SK-N-SH (cell line): ENCODE measurements at regions not wholly inside any gene's neighbourhood (a gene's known extent, or its start where the extent isn't known, plus 50 kb on each side); places are given as distances from the start of the nearest gene placed in this dataset.

Experiments
- CTCF ChIA-PET: fragments of 300-600, 350-600 bp; formaldehyde crosslinking; extraction: SDS; loops from one replicate; lab custom pipeline; 2021; lab: Yijun Ruan, JAX
- POLR2A ChIA-PET: fragments of 350-600 bp; sonication (Branson Sonifier 250); formaldehyde crosslinking; extraction: SDS; loops from one replicate; lab custom pipeline; 2020; ENCODE audit warnings: antibody characterized with exemption, inconsistent platforms; lab: Yijun Ruan, JAX
- DNase-seq: peaks from one replicate; pipeline ENCODE4 v3.0.0; 2012
- H2AFZ ChIP-seq: fragments of 200-600 bp; sonication (generic); 2 replicates; pipeline ENCODE4 v1.8.1; 2016; ENCODE audit warnings: antibody characterized with exemption, mild to moderate bottlenecking, low read depth
- H3F3A ChIP-seq: fragments of 200-600 bp; sonication (generic); replicated peaks from 2 replicates; pipeline ENCODE3; 2016; ENCODE audit warnings: antibody characterized with exemption, mild to moderate bottlenecking; ENCODE audit not compliant: insufficient read depth
- H3K27ac ChIP-seq, 2 experiments: fragments of 200-500 bp in 1 of 2; fragments of 200-600 bp in 1 of 2; sonication (Bioruptor generic) in 1 of 2; sonication (generic), shearing (Covaris generic) in 1 of 2; 2 replicates each; pipeline versions ENCODE4 v1.5.1 to v1.6.1; 2014 to 2016; ENCODE audit warnings: low read depth in 2 of 2, inconsistent platforms in 1 of 2, low read length in 1 of 2, mild to moderate bottlenecking in 1 of 2, mixed read lengths in 1 of 2
- H3K27me3 ChIP-seq: fragments of 200-600 bp; sonication (generic), shearing (Covaris generic); 2 replicates; pipeline ENCODE4 v1.6.1; 2016; ENCODE audit warnings: mixed run types; ENCODE audit not compliant: insufficient read depth
- H3K36me3 ChIP-seq, 2 experiments: fragments of 200-500 bp in 1 of 2; fragments of 200-600 bp in 1 of 2; sonication (Bioruptor generic) in 1 of 2; sonication (generic) in 1 of 2; replicated peaks in 1 of 2; 2 replicates each; pipeline versions ENCODE3 to v1.5.1; 2014 to 2016; ENCODE audit warnings: low read length in 1 of 2, mild to moderate bottlenecking in 1 of 2; ENCODE audit not compliant: insufficient read depth in 2 of 2, control insufficient read depth in 1 of 2
- H3K4me1 ChIP-seq, 2 experiments: fragments of 200-500 bp in 1 of 2; fragments of 200-600 bp in 1 of 2; sonication (Bioruptor generic) in 1 of 2; sonication (generic), shearing (Covaris generic) in 1 of 2; 2 replicates each; pipeline versions ENCODE4 v1.5.1 to v1.6.1; 2014 to 2016; ENCODE audit warnings: low read depth in 1 of 2, low read length in 1 of 2, mixed run types in 1 of 2; ENCODE audit not compliant: insufficient read depth in 2 of 2, control insufficient read depth in 1 of 2
- H3K4me2 ChIP-seq: fragments of 200-600 bp; sonication (generic), shearing (Covaris generic); 2 replicates; pipeline ENCODE4 v1.6.1; 2017; ENCODE audit warnings: mixed run types
- H3K4me3 ChIP-seq, 2 experiments: fragments of 200-500 bp in 1 of 2; fragments of 200-600 bp in 1 of 2; sonication (Bioruptor generic) in 1 of 2; sonication (generic), shearing (Covaris generic) in 1 of 2; 2 replicates each; pipeline versions ENCODE4 v1.5.1 to v1.8.1; 2014 to 2016; ENCODE audit warnings: low read depth in 2 of 2, inconsistent platforms in 1 of 2, low read length in 1 of 2, mild to moderate bottlenecking in 1 of 2, mixed read lengths in 1 of 2, moderate library complexity in 1 of 2
- H3K79me2 ChIP-seq: fragments of 200-600 bp; sonication (generic); 2 replicates; pipeline ENCODE4 v1.8.1; 2017; ENCODE audit warnings: mild to moderate bottlenecking; ENCODE audit not compliant: insufficient read depth
- H3K9ac ChIP-seq: fragments of 200-600 bp; sonication (generic); 2 replicates; pipeline ENCODE4 v1.6.1; 2017; ENCODE audit warnings: mixed run types
- H3K9me2 ChIP-seq: fragments of 200-600 bp; sonication (generic); 2 replicates; pipeline ENCODE4 v1.6.1; 2017; ENCODE audit warnings: mixed run types
- H3K9me3 ChIP-seq: fragments of 200-600 bp; sonication (generic); 2 replicates; pipeline ENCODE4 v1.6.1; 2017; ENCODE audit warnings: mixed run types, mild to moderate bottlenecking, moderate library complexity
- H4K20me1 ChIP-seq: fragments of 200-600 bp; sonication (generic); 2 replicates; pipeline ENCODE4 v1.6.1; 2017; ENCODE audit warnings: mild to moderate bottlenecking, mixed run types; ENCODE audit not compliant: insufficient read depth
- FOXJ3 ChIP-seq: sonication (generic); formaldehyde crosslinking; IDR thresholded peaks from 2 replicates; pipeline ENCODE4 v1.5.1; 2020; ENCODE audit warnings: mild to moderate bottlenecking, missing genetic modification reagents
- GATA2 ChIP-seq: sonication (generic); formaldehyde crosslinking; IDR thresholded peaks from 2 replicates; pipeline ENCODE4 v1.5.0; 2020; ENCODE audit warnings: mild to moderate bottlenecking, missing genetic modification reagents
- MEF2A ChIP-seq: IDR thresholded peaks from 2 replicates; pipeline ENCODE4 v1.4.0; 2012; ENCODE audit warnings: low read depth, borderline replicate concordance
- POLR2AphosphoS5 ChIP-seq: IDR thresholded peaks from 2 replicates; pipeline ENCODE4 v1.6.1; 2012; ENCODE audit warnings: low read depth, low read length
- RAD21 ChIP-seq: IDR thresholded peaks from 2 replicates; pipeline ENCODE4 v1.6.1; 2012; ENCODE audit warnings: mild to moderate bottlenecking, low read length
- RFX5 ChIP-seq: IDR thresholded peaks from 2 replicates; pipeline ENCODE4 v1.6.1; 2012; ENCODE audit warnings: mild to moderate bottlenecking, improper control_type of control experiment, low read length
- WGBS: methylation state at CpG from one replicate; pipeline ENCODE4 v1.1.6; 2017; ENCODE audit warnings: low lambda C conversion rate; 5-methylcytosine and 5-hydroxymethylcytosine counted together
- TF ChIP-seq, protein P1 (sequence below): IDR thresholded peaks from 2 replicates; pipeline ENCODE4 v1.6.1; 2012; ENCODE audit warnings: mild to moderate bottlenecking, low read depth, low read length, moderate library complexity
- TF ChIP-seq, protein P2 (sequence below): fragments of 200-600 bp; sonication (generic); IDR thresholded peaks from 2 replicates; pipeline ENCODE4 v1.6.1; 2017; ENCODE audit warnings: antibody characterized with exemption, mild to moderate bottlenecking, moderate library complexity
- TF ChIP-seq, protein P3 (sequence below): fragments of 150-350 bp; IDR thresholded peaks from 2 replicates; pipeline ENCODE4 v1.6.1; 2017; ENCODE audit warnings: antibody characterized with exemption, low read length, low read depth, borderline replicate concordance
- TF ChIP-seq, protein P4 (sequence below): IDR thresholded peaks from 2 replicates; pipeline ENCODE4 v1.4.0; 2012; ENCODE audit warnings: low read depth
- TF ChIP-seq, protein P5 (sequence below): IDR thresholded peaks from 2 replicates; pipeline ENCODE4 v1.4.0; 2012; ENCODE audit warnings: low read depth, borderline replicate concordance

DNA sequence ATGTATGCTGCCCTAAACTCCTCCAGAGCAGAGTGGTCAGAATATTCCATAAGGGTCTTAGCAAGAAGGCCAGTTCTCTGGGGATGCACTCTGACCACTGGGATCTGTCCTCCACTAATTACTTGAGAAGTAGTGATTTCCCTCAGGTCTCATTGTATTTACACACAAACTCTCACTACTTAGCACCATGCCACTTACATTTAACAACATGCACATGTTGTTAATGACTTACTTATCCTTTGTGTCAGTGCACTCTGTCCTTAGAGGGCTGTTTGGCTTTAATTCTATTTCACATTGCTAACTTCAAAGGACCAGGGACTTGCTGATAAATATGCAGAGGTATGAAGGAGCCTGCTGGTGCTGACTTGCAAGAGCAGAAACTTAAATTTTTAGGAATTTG, 1415.5 kb upstream of the ACVR2A start:
- no peaks in the 10 kb centered on the region for H3K27me3 ChIP-seq
- no peak overlapping the region for H3K4me2 ChIP-seq
- no peaks in the 10 kb centered on the region for H3K9me2 ChIP-seq
- CTCF ChIA-PET, result no interaction called here
- H4K20me1 ChIP-seq, result no peaks in the 10 kb centered on the region
- POLR2A ChIA-PET, result no interaction called here
- H3K4me3 ChIP-seq, result no peak overlapping the region
- H3K79me2 ChIP-seq, result no peaks in the 10 kb centered on the region; the same call in 1 of the 2 replicates
- TF ChIP-seq RAD21, result no peak
- TF ChIP-seq, protein P1, sequence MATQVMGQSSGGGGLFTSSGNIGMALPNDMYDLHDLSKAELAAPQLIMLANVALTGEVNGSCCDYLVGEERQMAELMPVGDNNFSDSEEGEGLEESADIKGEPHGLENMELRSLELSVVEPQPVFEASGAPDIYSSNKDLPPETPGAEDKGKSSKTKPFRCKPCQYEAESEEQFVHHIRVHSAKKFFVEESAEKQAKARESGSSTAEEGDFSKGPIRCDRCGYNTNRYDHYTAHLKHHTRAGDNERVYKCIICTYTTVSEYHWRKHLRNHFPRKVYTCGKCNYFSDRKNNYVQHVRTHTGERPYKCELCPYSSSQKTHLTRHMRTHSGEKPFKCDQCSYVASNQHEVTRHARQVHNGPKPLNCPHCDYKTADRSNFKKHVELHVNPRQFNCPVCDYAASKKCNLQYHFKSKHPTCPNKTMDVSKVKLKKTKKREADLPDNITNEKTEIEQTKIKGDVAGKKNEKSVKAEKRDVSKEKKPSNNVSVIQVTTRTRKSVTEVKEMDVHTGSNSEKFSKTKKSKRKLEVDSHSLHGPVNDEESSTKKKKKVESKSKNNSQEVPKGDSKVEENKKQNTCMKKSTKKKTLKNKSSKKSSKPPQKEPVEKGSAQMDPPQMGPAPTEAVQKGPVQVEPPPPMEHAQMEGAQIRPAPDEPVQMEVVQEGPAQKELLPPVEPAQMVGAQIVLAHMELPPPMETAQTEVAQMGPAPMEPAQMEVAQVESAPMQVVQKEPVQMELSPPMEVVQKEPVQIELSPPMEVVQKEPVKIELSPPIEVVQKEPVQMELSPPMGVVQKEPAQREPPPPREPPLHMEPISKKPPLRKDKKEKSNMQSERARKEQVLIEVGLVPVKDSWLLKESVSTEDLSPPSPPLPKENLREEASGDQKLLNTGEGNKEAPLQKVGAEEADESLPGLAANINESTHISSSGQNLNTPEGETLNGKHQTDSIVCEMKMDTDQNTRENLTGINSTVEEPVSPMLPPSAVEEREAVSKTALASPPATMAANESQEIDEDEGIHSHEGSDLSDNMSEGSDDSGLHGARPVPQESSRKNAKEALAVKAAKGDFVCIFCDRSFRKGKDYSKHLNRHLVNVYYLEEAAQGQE, result no peak
- TF ChIP-seq, protein P2, sequence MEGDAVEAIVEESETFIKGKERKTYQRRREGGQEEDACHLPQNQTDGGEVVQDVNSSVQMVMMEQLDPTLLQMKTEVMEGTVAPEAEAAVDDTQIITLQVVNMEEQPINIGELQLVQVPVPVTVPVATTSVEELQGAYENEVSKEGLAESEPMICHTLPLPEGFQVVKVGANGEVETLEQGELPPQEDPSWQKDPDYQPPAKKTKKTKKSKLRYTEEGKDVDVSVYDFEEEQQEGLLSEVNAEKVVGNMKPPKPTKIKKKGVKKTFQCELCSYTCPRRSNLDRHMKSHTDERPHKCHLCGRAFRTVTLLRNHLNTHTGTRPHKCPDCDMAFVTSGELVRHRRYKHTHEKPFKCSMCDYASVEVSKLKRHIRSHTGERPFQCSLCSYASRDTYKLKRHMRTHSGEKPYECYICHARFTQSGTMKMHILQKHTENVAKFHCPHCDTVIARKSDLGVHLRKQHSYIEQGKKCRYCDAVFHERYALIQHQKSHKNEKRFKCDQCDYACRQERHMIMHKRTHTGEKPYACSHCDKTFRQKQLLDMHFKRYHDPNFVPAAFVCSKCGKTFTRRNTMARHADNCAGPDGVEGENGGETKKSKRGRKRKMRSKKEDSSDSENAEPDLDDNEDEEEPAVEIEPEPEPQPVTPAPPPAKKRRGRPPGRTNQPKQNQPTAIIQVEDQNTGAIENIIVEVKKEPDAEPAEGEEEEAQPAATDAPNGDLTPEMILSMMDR, result no peak
- TF ChIP-seq, protein P3, sequence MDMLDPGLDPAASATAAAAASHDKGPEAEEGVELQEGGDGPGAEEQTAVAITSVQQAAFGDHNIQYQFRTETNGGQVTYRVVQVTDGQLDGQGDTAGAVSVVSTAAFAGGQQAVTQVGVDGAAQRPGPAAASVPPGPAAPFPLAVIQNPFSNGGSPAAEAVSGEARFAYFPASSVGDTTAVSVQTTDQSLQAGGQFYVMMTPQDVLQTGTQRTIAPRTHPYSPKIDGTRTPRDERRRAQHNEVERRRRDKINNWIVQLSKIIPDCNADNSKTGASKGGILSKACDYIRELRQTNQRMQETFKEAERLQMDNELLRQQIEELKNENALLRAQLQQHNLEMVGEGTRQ, result no peak
- TF ChIP-seq, protein P4, sequence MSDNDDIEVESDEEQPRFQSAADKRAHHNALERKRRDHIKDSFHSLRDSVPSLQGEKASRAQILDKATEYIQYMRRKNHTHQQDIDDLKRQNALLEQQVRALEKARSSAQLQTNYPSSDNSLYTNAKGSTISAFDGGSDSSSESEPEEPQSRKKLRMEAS, result no peak
- TF ChIP-seq, all 33 proteins: peak for 0
- Histone ChIP-seq H3F3A (no peaks in the 10 kb centered on the region), H3K4me1 (no peaks in the 10 kb centered on the region), H2AFZ (no peak overlapping the region), H3K36me3 (no peaks in the 10 kb centered on the region), H3K9ac (no peak overlapping the region), H3K9me3 (no peaks in the 10 kb centered on the region; the same call in 1 of the 2 replicates), H3K27ac (no peak overlapping the region)
- no peak for DNase-seq

DNA sequence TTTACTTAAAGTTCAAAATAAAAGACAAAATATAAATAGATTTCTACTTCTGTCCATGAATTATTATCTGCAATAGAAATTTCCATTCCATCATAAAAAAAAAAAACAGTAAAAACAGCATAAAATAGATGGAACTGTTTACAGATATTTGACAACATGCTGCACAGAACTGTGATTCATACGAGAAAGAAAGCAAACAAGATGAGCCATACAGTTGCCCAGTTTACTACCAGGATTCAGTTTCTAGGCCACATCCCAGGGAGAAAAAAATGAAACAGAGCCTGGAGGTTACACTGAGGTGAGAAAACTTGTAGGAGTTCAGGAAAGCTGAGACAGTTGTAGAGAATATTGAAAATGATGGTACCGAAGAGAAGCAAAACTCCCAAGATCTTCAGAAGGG, 1426.9 kb upstream of the ACVR2A start:
- Histone ChIP-seq H3K4me2 (no peak overlapping the region), H3K27ac (no peak overlapping the region), H3K9me2 (no peaks in the 10 kb centered on the region), H3K9me3 (no peaks in the 10 kb centered on the region), H4K20me1 (no peaks in the 10 kb centered on the region), H3K27me3 (no peaks in the 10 kb centered on the region), H3K4me1 (no peaks in the 10 kb centered on the region), H3K79me2 (no peaks in the 10 kb centered on the region), H3K36me3 (no peaks in the 10 kb centered on the region), H2AFZ (no peak overlapping the region), H3K4me3 (no peak overlapping the region), H3F3A (no peaks in the 10 kb centered on the region), H3K9ac (no peak overlapping the region)
- TF ChIP-seq, protein P2, result no peak
- TF ChIP-seq, protein P4, result no peak
- no peak for TF ChIP-seq RFX5
- TF ChIP-seq GATA2 (CRISPR knock-in tag), result no peak
- no peak for TF ChIP-seq FOXJ3 (CRISPR knock-in tag)
- TF ChIP-seq, protein P5, sequence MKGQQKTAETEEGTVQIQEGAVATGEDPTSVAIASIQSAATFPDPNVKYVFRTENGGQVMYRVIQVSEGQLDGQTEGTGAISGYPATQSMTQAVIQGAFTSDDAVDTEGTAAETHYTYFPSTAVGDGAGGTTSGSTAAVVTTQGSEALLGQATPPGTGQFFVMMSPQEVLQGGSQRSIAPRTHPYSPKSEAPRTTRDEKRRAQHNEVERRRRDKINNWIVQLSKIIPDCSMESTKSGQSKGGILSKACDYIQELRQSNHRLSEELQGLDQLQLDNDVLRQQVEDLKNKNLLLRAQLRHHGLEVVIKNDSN, result no peak
- no peak for TF ChIP-seq MEF2A
- TF ChIP-seq POLR2AphosphoS5, result no peak
- 70% methylated on average over 2 of the region's 2 CpGs for WGBS
- ChIA-PET POLR2A (no interaction called here), CTCF (no interaction called here)
- DNase-seq, result no peak
